ENCODE measurements at regions not wholly inside any gene's neighbourhood (a gene's known extent, or its start where the extent isn't known, plus 50 kb on each side); places are given as distances from the start of the nearest gene placed in this dataset.

- TF ChIP-seq POLR2AphosphoS5 (IDR thresholded peaks at IDR 0.05; ENCODE audit: low read depth, low read length) (no peak), CTCF (IDR thresholded peaks at IDR 0.05 in 2 of 3, conservative IDR thresholded peaks at IDR 0.05 in 1 of 3; ENCODE audit: borderline replicate concordance in 1 of 3, insufficient read depth in 1 of 3, low read depth in 2 of 3, low read length in 2 of 3) (no peak), SIN3A (IDR thresholded peaks at IDR 0.05; ENCODE audit: low read depth) (no peak), CEBPB (IDR thresholded peaks at IDR 0.05; ENCODE audit: low read depth) (no peak), SP1 (IDR thresholded peaks at IDR 0.05; ENCODE audit: low read depth) (no peak), POLR2A (IDR thresholded peaks at IDR 0.05; ENCODE audit: borderline replicate concordance, extremely low read depth, insufficient read depth, insufficient read length) (no peak), EZH2 (IDR thresholded peaks at IDR 0.05) (no peak), TCF7L2 (IDR thresholded peaks at IDR 0.05; ENCODE audit: borderline replicate concordance, extremely low read depth, insufficient read depth, insufficient read length) (no peak), CBX3 (IDR thresholded peaks at IDR 0.05; ENCODE audit: low read depth) (0 out of 2 replicates have a peak, but pooled peaks have one; percentile 33), MAX (IDR thresholded peaks at IDR 0.05) (no peak)
Measured at GRCh38 chr1:60972841-60973364, 109.5 kb upstream of the NFIA start.

Data from HCT116 (cell line).